ENCODE measurements at regions not wholly inside any gene's neighbourhood (a gene's known extent, or its start where the extent isn't known, plus 50 kb on each side); places are given as distances from the start of the nearest gene placed in this dataset.

DNA sequence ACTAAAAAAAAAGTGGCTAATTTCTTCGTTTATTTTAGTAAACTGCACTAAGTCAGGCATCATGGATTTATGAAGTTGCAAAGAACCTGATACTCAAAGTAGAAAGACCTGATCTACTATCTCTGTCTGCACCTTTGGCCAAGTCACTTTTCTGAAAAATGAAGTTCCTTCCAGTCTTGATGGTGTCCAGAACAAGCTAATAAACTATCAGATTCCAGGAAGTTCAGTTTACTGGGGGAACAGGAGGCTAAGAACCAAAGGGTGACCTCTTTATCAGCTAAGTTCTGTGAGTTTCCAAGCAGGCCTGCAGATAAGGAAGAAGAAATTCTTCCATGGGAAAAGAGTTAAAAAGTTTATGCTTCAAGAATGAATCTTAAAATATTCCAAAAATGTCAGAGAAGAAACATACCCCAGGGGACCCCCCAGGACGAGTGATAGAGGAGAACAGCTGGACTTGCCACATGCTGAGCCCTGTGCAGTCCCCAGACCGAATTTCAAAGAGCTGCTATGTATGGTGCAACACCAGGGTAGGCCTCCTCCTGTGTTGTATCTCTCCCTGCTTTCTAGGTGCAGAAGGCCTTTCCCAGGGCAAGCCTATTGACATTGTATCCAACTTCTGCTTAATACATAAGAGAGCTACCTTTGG is 72.8 kb upstream of the FGGY start:
- no peak for DNase-seq
- intact Hi-C loops (cut with micrococcal nuclease): no loop called here
- Mint-ChIP-seq H3K4me3 (no peak overlapping the region), H3K36me3 (ENCODE audit: low read depth) (no peaks in the 10 kb centered on the region), H3K27ac (no peak overlapping the region), H3K4me1 (no peaks in the 10 kb centered on the region), H3K9me3 (peaks cover 19% of the 10 kb centered on the region), H3K27me3 (no peaks in the 10 kb centered on the region)

DNA sequence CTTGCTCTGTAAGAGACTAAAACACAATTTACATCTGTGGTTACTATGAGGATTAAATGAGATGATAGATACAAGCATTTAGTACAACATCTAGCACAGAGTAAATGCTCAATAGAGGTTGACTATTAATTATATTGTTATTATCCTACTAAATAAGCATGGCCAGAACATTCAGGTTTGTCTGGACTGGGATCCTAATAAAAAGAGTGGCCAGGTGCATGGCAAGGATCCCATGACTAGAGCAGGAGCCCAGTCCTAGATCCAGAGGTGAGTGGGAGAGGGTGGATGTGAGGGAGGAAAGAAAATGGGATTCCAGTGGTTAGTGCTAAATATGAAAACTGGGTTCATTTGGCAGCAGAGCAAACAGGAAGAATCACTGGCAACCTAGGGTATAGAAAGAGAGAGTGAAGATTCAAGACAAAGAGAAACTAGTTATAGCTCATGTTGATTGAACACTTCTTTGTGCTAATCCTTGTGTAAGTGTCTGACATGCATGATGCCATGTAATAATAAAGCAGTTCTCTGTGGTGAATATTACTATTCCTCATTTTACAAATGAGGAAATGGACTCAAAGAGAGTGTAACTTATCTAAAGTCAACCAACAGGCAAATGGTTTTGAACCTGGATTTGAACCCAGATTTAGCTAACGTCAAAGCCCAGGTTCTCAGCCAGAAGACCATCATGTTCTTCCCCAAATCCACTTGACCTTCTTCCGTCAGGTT is 71.1 kb upstream of the FGGY start:
- intact Hi-C loops (cut with micrococcal nuclease): no loop called here
- no peak for DNase-seq
- no peaks in the 10 kb centered on the region for H3K4me1 Mint-ChIP-seq
- no peak overlapping the region for H3K27ac Mint-ChIP-seq
- H3K27me3 Mint-ChIP-seq: no peaks in the 10 kb centered on the region
- peaks cover 26% of the 10 kb centered on the region for H3K9me3 Mint-ChIP-seq
- H3K4me3 Mint-ChIP-seq: no peak overlapping the region
- H3K36me3 Mint-ChIP-seq (ENCODE audit: low read depth): no peaks in the 10 kb centered on the region

GRCh38 chr1:59229138-59229537 is 67.8 kb upstream of the FGGY start:
- Mint-ChIP-seq H3K4me1 (no peaks in the 10 kb centered on the region), H3K9me3 (peaks cover 28% of the 10 kb centered on the region), H3K27ac (no peak overlapping the region), H3K36me3 (ENCODE audit: low read depth) (no peaks in the 10 kb centered on the region), H3K27me3 (peaks cover 2% of the 10 kb centered on the region), H3K4me3 (no peak overlapping the region)
- intact Hi-C loops (cut with micrococcal nuclease): no loop called here
- DNase-seq: no peak

- no peaks in the 10 kb centered on the region for H3K4me1 Mint-ChIP-seq
- intact Hi-C loops (cut with micrococcal nuclease): no loop called here
- peaks cover 24% of the 10 kb centered on the region for H3K9me3 Mint-ChIP-seq
- peaks cover 5% of the 10 kb centered on the region for H3K27me3 Mint-ChIP-seq
- no peak overlapping the region for H3K4me3 Mint-ChIP-seq
- no peak for DNase-seq
- no peak overlapping the region for H3K27ac Mint-ChIP-seq
- no peaks in the 10 kb centered on the region for H3K36me3 Mint-ChIP-seq (ENCODE audit: low read depth)
Observed at GRCh38 chr1:59230622-59231021, 66.3 kb upstream of the FGGY start.

DNA sequence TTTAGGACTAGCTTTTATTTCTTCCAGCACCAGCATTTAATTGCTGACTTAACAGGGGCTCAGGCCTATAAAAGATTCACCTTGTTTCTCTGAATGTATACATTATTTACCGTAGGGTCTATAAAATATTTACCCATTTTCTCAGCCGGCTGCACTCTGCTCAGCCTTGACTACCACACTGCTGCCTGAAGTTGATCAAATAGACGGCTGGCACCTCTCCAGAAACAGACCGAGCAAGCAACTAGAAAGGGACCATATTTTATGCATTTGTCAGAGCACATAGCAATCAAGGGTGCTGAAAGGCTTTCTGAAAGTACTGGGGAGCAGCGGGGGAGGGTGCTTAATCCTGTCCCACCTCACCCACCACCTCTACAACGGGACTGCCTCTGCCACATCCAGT is 64.7 kb upstream of the FGGY start:
- Mint-ChIP-seq H3K36me3 (ENCODE audit: low read depth) (no peaks in the 10 kb centered on the region), H3K9me3 (peaks cover 18% of the 10 kb centered on the region), H3K4me1 (peaks cover 2% of the 10 kb centered on the region), H3K27me3 (peaks cover 5% of the 10 kb centered on the region), H3K27ac (no peak overlapping the region), H3K4me3 (no peak overlapping the region)
- intact Hi-C loops (cut with micrococcal nuclease): no loop called here
- no peak for DNase-seq

DNA sequence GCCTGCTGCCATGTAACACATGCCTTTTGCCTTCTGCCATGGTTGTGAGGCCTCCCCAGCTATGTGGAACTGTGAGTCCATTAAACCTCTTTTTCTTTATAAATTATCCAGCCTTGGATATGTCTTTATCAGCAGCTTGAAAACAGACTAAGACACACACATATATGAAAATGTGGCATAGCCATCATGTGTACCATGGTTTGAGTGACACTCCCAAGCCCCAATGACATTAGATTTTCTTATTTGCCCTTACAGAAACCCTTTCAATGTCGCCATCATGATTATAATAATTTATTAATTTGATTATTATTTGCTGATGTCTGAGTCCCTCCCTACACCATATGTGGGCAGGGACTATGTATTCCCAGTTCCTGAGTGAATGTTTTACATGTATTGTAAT is 63.5 kb upstream of the FGGY start:
- H3K4me1 Mint-ChIP-seq: peaks cover 2% of the 10 kb centered on the region
- intact Hi-C loops (cut with micrococcal nuclease): no loop called here
- DNase-seq: no peak
- peaks cover 5% of the 10 kb centered on the region for H3K27me3 Mint-ChIP-seq
- no peaks in the 10 kb centered on the region for H3K36me3 Mint-ChIP-seq (ENCODE audit: low read depth)
- no peak overlapping the region for H3K4me3 Mint-ChIP-seq
- no peak overlapping the region for H3K27ac Mint-ChIP-seq
- H3K9me3 Mint-ChIP-seq: peaks cover 14% of the 10 kb centered on the region

DNA sequence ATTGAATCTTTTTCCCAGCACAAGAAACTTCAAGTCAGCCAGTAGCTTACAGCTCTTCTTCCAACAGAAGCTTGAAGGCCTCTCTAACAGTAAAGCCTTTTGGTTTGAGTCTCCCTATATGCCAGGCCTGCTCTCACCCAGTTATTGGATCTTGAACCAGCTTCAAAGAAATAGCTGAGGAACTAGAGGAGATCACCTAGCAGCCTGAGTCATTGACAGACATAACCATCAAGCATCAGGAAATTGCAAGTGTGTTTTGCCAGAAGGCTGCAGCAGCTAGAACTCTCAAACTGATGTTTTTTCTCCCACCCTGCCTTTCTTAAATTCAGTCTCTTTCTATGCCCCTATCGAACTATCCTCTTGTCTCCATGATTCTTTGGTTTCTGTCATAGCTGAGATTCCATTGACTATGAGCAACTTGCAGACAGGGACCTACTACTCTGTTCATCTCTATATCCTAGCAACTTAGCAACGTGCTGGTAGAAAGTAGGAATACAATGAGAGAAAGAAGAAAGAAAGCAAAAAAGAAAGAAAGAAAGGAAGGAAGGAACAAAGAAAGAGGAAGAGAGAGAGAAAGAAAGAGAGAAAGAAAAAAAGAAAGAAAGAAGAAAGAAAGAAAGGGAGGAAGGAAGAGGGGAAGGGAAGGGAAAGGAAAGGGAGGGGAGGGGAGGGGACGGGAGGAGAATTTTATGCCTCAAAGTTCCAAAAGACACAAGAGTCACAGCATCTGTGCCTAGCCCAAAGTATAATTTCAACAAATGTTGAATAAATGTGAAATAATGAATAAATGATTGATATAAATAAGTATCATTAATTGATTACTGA is 60.0 kb upstream of the FGGY start:
- H3K27ac Mint-ChIP-seq: no peak overlapping the region
- no peak overlapping the region for H3K4me3 Mint-ChIP-seq
- H3K36me3 Mint-ChIP-seq (ENCODE audit: low read depth): no peaks in the 10 kb centered on the region
- peaks cover 2% of the 10 kb centered on the region for H3K4me1 Mint-ChIP-seq
- DNase-seq: no peak
- peaks cover 14% of the 10 kb centered on the region for H3K27me3 Mint-ChIP-seq
- peaks cover 10% of the 10 kb centered on the region for H3K9me3 Mint-ChIP-seq
- intact Hi-C loops (cut with micrococcal nuclease): no loop called here

DNA sequence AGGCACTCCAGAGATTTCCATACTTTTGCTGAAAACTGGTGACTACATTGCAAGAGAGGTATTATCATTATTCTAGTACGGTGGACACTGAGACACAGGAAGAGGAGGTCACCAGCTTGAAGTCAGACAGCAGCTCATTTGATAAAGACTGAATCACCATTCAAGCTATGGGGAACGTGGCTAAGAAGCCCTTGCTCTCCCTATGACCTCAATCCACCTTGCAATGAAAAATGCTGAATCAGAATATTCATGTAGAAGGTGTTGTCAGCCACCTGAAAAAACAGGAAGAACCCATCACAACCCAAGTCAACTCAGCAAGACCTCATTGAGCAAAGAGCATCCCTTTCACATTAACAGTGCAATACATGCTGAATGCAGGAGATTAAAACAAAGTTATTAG is 59.0 kb upstream of the FGGY start:
- Mint-ChIP-seq H3K27me3 (peaks cover 17% of the 10 kb centered on the region), H3K4me3 (no peak overlapping the region), H3K27ac (no peak overlapping the region), H3K36me3 (ENCODE audit: low read depth) (no peaks in the 10 kb centered on the region), H3K9me3 (peaks cover 10% of the 10 kb centered on the region), H3K4me1 (peaks cover 2% of the 10 kb centered on the region)
- intact Hi-C loops (cut with micrococcal nuclease): no loop called here
- no peak for DNase-seq

GRCh38 chr1:59238333-59238934 is 58.5 kb upstream of the FGGY start:
- Mint-ChIP-seq H3K36me3 (ENCODE audit: low read depth) (no peaks in the 10 kb centered on the region), H3K27ac (no peak overlapping the region), H3K27me3 (peaks cover 17% of the 10 kb centered on the region), H3K4me3 (no peak overlapping the region), H3K4me1 (peaks cover 2% of the 10 kb centered on the region), H3K9me3 (peaks cover 10% of the 10 kb centered on the region)
- intact Hi-C loops (cut with micrococcal nuclease): no loop called here
- no peak for DNase-seq

DNA sequence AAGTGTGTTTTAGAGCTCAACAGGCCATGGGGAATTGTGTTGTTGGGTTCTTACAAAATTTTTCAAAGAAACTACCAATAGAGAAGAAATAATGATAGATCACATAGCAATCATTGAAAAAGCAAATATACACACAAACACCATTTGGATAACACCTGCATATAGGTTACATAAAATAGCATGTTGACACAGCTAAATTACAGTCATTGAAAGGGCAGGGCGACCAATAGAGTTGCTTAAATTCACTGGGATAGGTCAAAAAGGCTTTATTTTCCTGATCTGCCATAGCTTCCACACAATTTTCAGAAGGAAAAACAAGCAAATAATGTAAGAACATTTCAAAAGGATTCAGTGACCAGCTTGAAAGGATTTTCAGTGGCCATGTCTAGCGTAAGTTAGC is 57.9 kb upstream of the FGGY start:
- DNase-seq: no peak
- Mint-ChIP-seq H3K4me3 (no peak overlapping the region), H3K36me3 (ENCODE audit: low read depth) (no peaks in the 10 kb centered on the region), H3K27ac (no peak overlapping the region), H3K9me3 (peaks cover 13% of the 10 kb centered on the region), H3K4me1 (peaks cover 2% of the 10 kb centered on the region), H3K27me3 (peaks cover 16% of the 10 kb centered on the region)
- intact Hi-C loops (cut with micrococcal nuclease): no loop called here

DNA sequence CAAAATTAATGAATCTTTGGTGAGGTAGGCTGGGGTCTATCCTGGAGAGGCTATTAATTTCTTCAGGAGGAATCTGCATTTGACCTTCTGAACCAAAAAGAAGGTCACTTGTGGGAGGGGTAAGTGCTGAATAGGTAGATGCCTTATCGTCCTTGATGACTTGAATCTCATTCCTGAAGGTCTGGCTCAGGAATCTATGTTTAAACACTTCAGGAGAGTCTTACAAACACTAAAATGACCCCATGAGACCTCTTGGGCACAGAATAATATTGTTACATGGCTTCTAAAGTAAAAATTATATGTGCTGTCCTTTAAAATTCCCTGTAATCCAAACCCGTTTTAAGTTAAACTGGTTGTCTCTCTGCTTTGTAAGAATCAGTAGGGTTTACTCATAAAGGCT is 55.0 kb upstream of the FGGY start:
- Mint-ChIP-seq H3K27me3 (peaks cover 16% of the 10 kb centered on the region), H3K36me3 (ENCODE audit: low read depth) (peaks cover 1% of the 10 kb centered on the region), H3K9me3 (peaks cover 27% of the 10 kb centered on the region), H3K4me3 (no peak overlapping the region), H3K4me1 (peaks cover 2% of the 10 kb centered on the region), H3K27ac (no peak overlapping the region)
- no peak for DNase-seq
- intact Hi-C loops (cut with micrococcal nuclease): no loop called here

GRCh38 chr1:59242370-59242769 is 54.5 kb upstream of the FGGY start:
- no peak for DNase-seq
- Mint-ChIP-seq H3K4me1 (no peaks in the 10 kb centered on the region), H3K36me3 (ENCODE audit: low read depth) (peaks cover 1% of the 10 kb centered on the region), H3K27ac (no peak overlapping the region), H3K27me3 (peaks cover 16% of the 10 kb centered on the region), H3K4me3 (no peak overlapping the region), H3K9me3 (peaks cover 27% of the 10 kb centered on the region)
- intact Hi-C loops (cut with micrococcal nuclease): no loop called here

- H3K4me3 Mint-ChIP-seq: no peak overlapping the region
- intact Hi-C loops (cut with micrococcal nuclease): no loop called here
- peaks cover 16% of the 10 kb centered on the region for H3K27me3 Mint-ChIP-seq
- peaks cover 27% of the 10 kb centered on the region for H3K9me3 Mint-ChIP-seq
- peaks cover 1% of the 10 kb centered on the region for H3K36me3 Mint-ChIP-seq (ENCODE audit: low read depth)
- DNase-seq: no peak
- H3K27ac Mint-ChIP-seq: no peak overlapping the region
- H3K4me1 Mint-ChIP-seq: no peaks in the 10 kb centered on the region
Observed at GRCh38 chr1:59243550-59243949, 53.3 kb upstream of the FGGY start.

- peaks cover 27% of the 10 kb centered on the region for H3K9me3 Mint-ChIP-seq
- no peak overlapping the region for H3K4me3 Mint-ChIP-seq
- no peak for DNase-seq
- H3K4me1 Mint-ChIP-seq: no peaks in the 10 kb centered on the region
- H3K27me3 Mint-ChIP-seq: peaks cover 14% of the 10 kb centered on the region
- H3K36me3 Mint-ChIP-seq (ENCODE audit: low read depth): peaks cover 1% of the 10 kb centered on the region
- H3K27ac Mint-ChIP-seq: no peak overlapping the region
- intact Hi-C loops (cut with micrococcal nuclease): no loop called here
Observed at GRCh38 chr1:59243978-59244377, 52.9 kb upstream of the FGGY start.
